GM23338 (cell line): ENCODE measurements at regions not wholly inside any gene's neighbourhood (a gene's known extent, or its start where the extent isn't known, plus 50 kb on each side); places are given as distances from the start of the nearest gene placed in this dataset.

Source experiments
- ATAC-seq: fragments of 200-7000 bp; cut with Tn5 transposase; 3 replicates; pipeline ENCODE4 v1.9.1; 2020
- DNase-seq: peaks from one replicate; pipeline ENCODE4 v3.0.0-alpha.2; 2015; ENCODE audit warnings: low spot score
- H2AFZ ChIP-seq: fragments of 200-600 bp; sonication (generic); 2 replicates; pipeline ENCODE4 v1.8.0; 2016; ENCODE audit warnings: antibody characterized with exemption, mild to moderate bottlenecking, moderate library complexity
- H3F3A ChIP-seq: fragments of 200-600 bp; sonication (generic); replicated peaks from 2 replicates; pipeline ENCODE4 v1.8.0; 2017; ENCODE audit warnings: antibody characterized with exemption, mixed run types, low read depth
- H3K27ac ChIP-seq: fragments of 200-600 bp; sonication (generic); 2 replicates; pipeline ENCODE4 v1.6.1; 2016; ENCODE audit warnings: low read depth
- H3K27me3 ChIP-seq: fragments of 200-600 bp; sonication (generic); 2 replicates; pipeline ENCODE4 v1.8.0; 2016; ENCODE audit warnings: mild to moderate bottlenecking, mixed run types, moderate library complexity; ENCODE audit not compliant: insufficient read depth
- H3K36me3 ChIP-seq: fragments of 200-600 bp; sonication (generic); 2 replicates; pipeline ENCODE4 v1.8.0; 2016; ENCODE audit warnings: mild to moderate bottlenecking; ENCODE audit not compliant: insufficient read depth
- H3K4me1 ChIP-seq: fragments of 200-600 bp; sonication (generic); 2 replicates; pipeline ENCODE4 v1.8.0; 2016; ENCODE audit warnings: mild to moderate bottlenecking, moderate library complexity; ENCODE audit not compliant: insufficient read depth
- H3K4me2 ChIP-seq: fragments of 200-600 bp; sonication (generic); 2 replicates; pipeline ENCODE4 v1.7.1; 2017; ENCODE audit warnings: mixed run types
- H3K4me3 ChIP-seq: fragments of 200-600 bp; sonication (generic); 2 replicates; pipeline ENCODE4 v1.6.1; 2016; ENCODE audit warnings: mixed run types
- H3K79me2 ChIP-seq: fragments of 200-600 bp; sonication (generic); replicated peaks from 2 replicates; pipeline ENCODE4 v1.8.0; 2017; ENCODE audit warnings: mild to moderate bottlenecking; ENCODE audit not compliant: insufficient read depth
- H3K9me2 ChIP-seq: fragments of 200-600 bp; sonication (generic); 2 replicates; pipeline ENCODE4 v1.8.0; 2017; ENCODE audit not compliant: insufficient read depth
- H4K20me1 ChIP-seq: fragments of 200-600 bp; sonication (generic); replicated peaks from 2 replicates; pipeline ENCODE4 v1.8.0; 2017; ENCODE audit warnings: mild to moderate bottlenecking; ENCODE audit not compliant: insufficient read depth
- H3K27ac Mint-ChIP-seq: 2 replicates; pipeline ENCODE4 v1.8.0; 2020; ENCODE audit warnings: inconsistent platforms, mild to moderate bottlenecking, moderate library complexity, mixed read lengths
- H3K27me3 Mint-ChIP-seq: 3 replicates; pipeline ENCODE4 v1.8.0; 2022; ENCODE audit warnings: low read depth, mild to moderate bottlenecking, moderate library complexity, mixed read lengths, inconsistent platforms; ENCODE audit not compliant: insufficient read depth, poor library complexity
- H3K36me3 Mint-ChIP-seq: 3 replicates; pipeline ENCODE4 v1.8.0; 2021; ENCODE audit warnings: low read depth, mild to moderate bottlenecking, inconsistent platforms, moderate library complexity, mixed read lengths
- H3K4me1 Mint-ChIP-seq: 3 replicates; pipeline ENCODE4 v1.8.0; 2020; ENCODE audit warnings: mild to moderate bottlenecking, inconsistent platforms, mixed read lengths
- H3K4me3 Mint-ChIP-seq: 3 replicates; pipeline ENCODE4 v1.8.0; 2021; ENCODE audit warnings: moderate library complexity, mild to moderate bottlenecking, inconsistent platforms, mixed read lengths
- H3K9me3 Mint-ChIP-seq: 3 replicates; pipeline ENCODE4 v1.8.0; 2020; ENCODE audit warnings: moderate library complexity, mild to moderate bottlenecking, inconsistent platforms, mixed read lengths
- CREB1 ChIP-seq: fragments of 250-450 bp; sonication (Bioruptor Pico); IDR thresholded peaks from 2 replicates; pipeline ENCODE4 v1.5.0; 2020; ENCODE audit warnings: low read depth, mild to moderate bottlenecking, moderate library complexity
- ETS1 ChIP-seq: IDR thresholded peaks from 2 replicates; pipeline ENCODE4 v1.6.1; 2016; ENCODE audit warnings: antibody characterized with exemption
- EZH2 ChIP-seq: fragments of 200-600 bp; sonication (generic); IDR thresholded peaks from one replicate; pipeline ENCODE4 v1.8.0; 2017; ENCODE audit warnings: antibody characterized with exemption, mild to moderate bottlenecking, low read depth; ENCODE audit not compliant: unreplicated experiment
- JUNB ChIP-seq: IDR thresholded peaks from one replicate; pipeline ENCODE4 v1.6.1; 2016; ENCODE audit warnings: antibody characterized with exemption; ENCODE audit not compliant: unreplicated experiment
- NANOG ChIP-seq: IDR thresholded peaks from 2 replicates; pipeline ENCODE4 v1.6.1; 2016; ENCODE audit warnings: antibody characterized with exemption, borderline replicate concordance
- POLR2AphosphoS5 ChIP-seq: IDR thresholded peaks from 2 replicates; pipeline ENCODE4 v1.6.1; 2016; ENCODE audit warnings: antibody characterized with exemption, low read depth
- STAT1 ChIP-seq: IDR thresholded peaks from one replicate; pipeline ENCODE4 v1.6.1; 2016; ENCODE audit warnings: antibody characterized with exemption; ENCODE audit not compliant: unreplicated experiment
- ZNF114 ChIP-seq: fragments of 250-450 bp; sonication (Bioruptor Pico); IDR thresholded peaks from 2 replicates; pipeline ENCODE4 v1.5.0; 2020; ENCODE audit warnings: mild to moderate bottlenecking, moderate library complexity
- ZNF331 ChIP-seq: fragments of 250-450 bp; sonication (Bioruptor Pico); IDR thresholded peaks from 2 replicates; pipeline ENCODE4 v1.5.0; 2020; ENCODE audit warnings: low read depth, mild to moderate bottlenecking, moderate library complexity
- TF ChIP-seq, protein P1 (sequence below): fragments of 250-450 bp; sonication (Bioruptor Pico); IDR thresholded peaks from 2 replicates; pipeline ENCODE4 v1.5.0; 2020; ENCODE audit warnings: mild to moderate bottlenecking, moderate library complexity

GRCh38 chr2:18651842-18652774, 62.7 kb upstream of the NT5C1B start:
- H3K9me3 Mint-ChIP-seq, result no peaks in the 10 kb centered on the region
- Histone ChIP-seq H4K20me1 (no peaks in the 10 kb centered on the region), H3K79me2 (no peaks in the 10 kb centered on the region), H3K27me3 (no peaks in the 10 kb centered on the region), H3F3A (no peaks in the 10 kb centered on the region), H3K36me3 (0 out of 2 replicates have a peak, but pooled peaks cover 2% of the 10 kb centered on the region), H3K4me2 (no peak overlapping the region), H3K27ac (no peak overlapping the region), H3K4me1 (no peaks in the 10 kb centered on the region), H3K4me3 (no peak overlapping the region), H2AFZ (no peak overlapping the region; the same call in 1 of the 2 replicates), H3K9me2 (peaks cover 11% of the 10 kb centered on the region; the same call in 1 of the 2 replicates)
- TF ChIP-seq CREB1 (CRISPR knock-in tag), result no peak
- TF ChIP-seq ZNF114, result no peak
- TF ChIP-seq ZNF331 (CRISPR knock-in tag), result no peak
- TF ChIP-seq NANOG, result no peak
- no peak for TF ChIP-seq POLR2AphosphoS5
- TF ChIP-seq EZH2, result no peak
- TF ChIP-seq, protein P1, sequence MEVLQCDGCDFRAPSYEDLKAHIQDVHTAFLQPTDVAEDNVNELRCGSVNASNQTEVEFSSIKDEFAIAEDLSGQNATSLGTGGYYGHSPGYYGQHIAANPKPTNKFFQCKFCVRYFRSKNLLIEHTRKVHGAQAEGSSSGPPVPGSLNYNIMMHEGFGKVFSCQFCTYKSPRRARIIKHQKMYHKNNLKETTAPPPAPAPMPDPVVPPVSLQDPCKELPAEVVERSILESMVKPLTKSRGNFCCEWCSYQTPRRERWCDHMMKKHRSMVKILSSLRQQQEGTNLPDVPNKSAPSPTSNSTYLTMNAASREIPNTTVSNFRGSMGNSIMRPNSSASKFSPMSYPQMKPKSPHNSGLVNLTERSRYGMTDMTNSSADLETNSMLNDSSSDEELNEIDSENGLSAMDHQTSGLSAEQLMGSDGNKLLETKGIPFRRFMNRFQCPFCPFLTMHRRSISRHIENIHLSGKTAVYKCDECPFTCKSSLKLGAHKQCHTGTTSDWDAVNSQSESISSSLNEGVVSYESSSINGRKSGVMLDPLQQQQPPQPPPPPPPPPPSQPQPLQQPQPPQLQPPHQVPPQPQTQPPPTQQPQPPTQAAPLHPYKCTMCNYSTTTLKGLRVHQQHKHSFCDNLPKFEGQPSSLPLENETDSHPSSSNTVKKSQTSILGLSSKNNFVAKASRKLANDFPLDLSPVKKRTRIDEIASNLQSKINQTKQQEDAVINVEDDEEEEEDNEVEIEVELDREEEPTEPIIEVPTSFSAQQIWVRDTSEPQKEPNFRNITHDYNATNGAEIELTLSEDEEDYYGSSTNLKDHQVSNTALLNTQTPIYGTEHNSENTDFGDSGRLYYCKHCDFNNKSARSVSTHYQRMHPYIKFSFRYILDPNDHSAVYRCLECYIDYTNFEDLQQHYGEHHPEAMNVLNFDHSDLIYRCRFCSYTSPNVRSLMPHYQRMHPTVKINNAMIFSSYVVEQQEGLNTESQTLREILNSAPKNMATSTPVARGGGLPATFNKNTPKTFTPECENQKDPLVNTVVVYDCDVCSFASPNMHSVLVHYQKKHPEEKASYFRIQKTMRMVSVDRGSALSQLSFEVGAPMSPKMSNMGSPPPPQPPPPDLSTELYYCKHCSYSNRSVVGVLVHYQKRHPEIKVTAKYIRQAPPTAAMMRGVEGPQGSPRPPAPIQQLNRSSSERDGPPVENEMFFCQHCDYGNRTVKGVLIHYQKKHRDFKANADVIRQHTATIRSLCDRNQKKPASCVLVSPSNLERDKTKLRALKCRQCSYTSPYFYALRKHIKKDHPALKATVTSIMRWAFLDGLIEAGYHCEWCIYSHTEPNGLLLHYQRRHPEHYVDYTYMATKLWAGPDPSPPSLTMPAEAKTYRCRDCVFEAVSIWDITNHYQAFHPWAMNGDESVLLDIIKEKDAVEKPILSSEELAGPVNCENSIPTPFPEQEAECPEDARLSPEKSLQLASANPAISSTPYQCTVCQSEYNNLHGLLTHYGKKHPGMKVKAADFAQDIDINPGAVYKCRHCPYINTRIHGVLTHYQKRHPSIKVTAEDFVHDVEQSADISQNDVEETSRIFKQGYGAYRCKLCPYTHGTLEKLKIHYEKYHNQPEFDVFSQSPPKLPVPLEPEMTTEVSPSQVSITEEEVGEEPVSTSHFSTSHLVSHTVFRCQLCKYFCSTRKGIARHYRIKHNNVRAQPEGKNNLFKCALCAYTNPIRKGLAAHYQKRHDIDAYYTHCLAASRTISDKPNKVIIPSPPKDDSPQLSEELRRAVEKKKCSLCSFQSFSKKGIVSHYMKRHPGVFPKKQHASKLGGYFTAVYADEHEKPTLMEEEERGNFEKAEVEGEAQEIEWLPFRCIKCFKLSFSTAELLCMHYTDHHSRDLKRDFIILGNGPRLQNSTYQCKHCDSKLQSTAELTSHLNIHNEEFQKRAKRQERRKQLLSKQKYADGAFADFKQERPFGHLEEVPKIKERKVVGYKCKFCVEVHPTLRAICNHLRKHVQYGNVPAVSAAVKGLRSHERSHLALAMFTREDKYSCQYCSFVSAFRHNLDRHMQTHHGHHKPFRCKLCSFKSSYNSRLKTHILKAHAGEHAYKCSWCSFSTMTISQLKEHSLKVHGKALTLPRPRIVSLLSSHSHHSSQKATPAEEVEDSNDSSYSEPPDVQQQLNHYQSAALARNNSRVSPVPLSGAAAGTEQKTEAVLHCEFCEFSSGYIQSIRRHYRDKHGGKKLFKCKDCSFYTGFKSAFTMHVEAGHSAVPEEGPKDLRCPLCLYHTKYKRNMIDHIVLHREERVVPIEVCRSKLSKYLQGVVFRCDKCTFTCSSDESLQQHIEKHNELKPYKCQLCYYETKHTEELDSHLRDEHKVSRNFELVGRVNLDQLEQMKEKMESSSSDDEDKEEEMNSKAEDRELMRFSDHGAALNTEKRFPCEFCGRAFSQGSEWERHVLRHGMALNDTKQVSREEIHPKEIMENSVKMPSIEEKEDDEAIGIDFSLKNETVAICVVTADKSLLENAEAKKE (CRISPR knock-in tag), result no peak
- TF ChIP-seq ETS1, result no peak
- TF ChIP-seq STAT1, result no peak
- TF ChIP-seq JUNB, result no peak
- ATAC-seq, result no peak
- no peak overlapping the region for H3K27ac Mint-ChIP-seq
- DNase-seq, result no peak
- no peaks in the 10 kb centered on the region for H3K4me1 Mint-ChIP-seq
- H3K27me3 Mint-ChIP-seq, result no peaks in the 10 kb centered on the region
- no peaks in the 10 kb centered on the region for H3K36me3 Mint-ChIP-seq
- H3K4me3 Mint-ChIP-seq, result no peak overlapping the region
